GM21447 (cell line): ENCODE measurements at regions not wholly inside any gene's neighbourhood (a gene's known extent, or its start where the extent isn't known, plus 50 kb on each side); places are given as distances from the start of the nearest gene placed in this dataset.

Experiments
- ATAC-seq: cut with Tn5 transposase; IDR thresholded peaks from one replicate; pipeline ENCODE4 v1.9.1; 2021; ENCODE audit not compliant: unreplicated experiment

DNA sequence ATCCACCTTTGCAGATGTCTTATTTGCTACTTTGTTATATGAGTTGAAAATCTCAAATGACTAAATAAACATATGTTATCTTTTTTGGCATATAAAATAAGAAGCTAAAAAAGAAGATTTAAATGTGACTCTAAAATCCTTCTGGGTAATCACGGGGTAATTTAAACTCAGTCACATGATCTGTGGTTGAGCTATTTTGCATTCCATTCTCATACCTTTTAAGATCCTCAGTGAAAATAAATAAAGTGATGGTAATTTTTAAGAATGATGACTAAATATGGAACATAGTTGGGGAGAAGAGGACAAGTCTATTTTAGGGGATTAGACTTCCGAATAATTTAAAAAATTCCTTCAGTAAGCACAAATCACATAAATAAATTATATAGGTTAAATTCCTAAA lies 1076.8 kb downstream of the TUSC7 start:
- no peak for ATAC-seq

DNA sequence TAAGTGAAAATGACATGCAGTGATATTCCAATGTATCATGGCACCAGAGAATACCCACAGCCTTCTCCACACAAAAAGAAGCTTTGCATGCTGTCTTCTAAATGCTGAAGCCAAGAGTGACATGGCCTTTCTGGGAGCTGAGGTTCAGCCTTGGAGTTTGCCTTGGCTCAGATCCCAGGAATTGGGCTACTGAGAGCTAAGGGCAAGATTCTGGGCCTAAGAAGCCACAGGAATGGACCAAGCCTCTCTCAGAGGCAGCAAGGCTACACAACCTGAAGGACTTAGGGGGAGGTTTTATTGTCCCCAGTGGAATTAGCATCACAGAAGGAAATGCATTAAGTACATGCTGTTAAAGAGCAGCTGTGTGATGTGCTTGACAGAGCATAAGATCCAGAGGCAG lies 1078.5 kb downstream of the TUSC7 start:
- no peak for ATAC-seq

DNA sequence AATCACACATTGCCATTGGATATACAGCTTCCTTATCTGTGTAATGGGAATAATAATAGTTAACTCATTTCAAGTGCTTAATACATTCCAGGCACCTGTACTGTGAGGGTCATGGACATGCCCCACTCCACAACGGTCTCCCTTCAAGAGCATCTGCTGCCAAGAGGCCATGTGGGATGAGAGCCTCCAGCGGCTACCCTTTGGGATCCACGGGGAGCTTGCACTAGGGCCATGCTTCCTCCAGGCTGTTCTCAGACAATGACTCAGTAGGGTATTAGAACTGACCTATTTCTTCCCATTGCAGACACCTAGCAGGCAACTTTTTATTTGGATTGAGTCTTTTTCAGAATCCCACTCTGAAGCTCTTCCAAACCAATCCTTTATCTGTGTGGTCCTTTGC lies 1078.9 kb downstream of the TUSC7 start:
- no peak for ATAC-seq

DNA sequence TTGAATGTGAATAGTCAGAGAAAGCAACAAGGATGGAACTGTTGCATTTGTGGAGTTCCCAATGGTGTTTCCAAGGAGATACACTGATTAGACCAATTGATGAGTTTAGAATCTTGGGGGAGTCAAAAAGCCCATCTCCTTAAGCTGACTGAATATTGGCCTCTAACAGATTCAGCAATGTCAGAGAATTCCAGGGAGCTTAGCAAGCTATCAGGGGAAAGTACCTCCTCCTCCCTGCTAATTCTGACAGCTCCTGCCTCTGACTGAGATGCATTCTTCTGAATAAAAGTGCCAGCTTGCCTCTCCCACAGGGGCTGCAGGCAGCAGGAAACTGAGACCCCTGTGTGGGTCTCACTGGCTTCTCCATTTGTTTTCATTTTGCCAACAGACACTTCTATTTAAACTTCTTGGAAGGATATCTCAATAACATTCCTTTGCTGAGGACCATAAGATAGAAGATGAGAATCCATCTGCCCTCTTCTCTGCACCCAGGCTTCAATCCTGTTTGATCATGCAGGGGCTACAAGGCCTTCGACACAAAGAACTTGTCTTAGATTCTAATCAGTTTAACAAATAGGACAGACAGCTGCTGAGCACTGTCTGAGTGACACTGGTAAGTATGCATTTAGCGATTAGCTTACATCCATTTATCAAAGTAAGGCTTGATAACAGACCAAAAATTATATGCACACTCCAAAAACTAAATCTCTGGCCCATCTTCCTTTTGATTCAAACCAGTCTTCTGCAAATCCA lies 1080.8 kb downstream of the TUSC7 start:
- no peak for ATAC-seq

DNA sequence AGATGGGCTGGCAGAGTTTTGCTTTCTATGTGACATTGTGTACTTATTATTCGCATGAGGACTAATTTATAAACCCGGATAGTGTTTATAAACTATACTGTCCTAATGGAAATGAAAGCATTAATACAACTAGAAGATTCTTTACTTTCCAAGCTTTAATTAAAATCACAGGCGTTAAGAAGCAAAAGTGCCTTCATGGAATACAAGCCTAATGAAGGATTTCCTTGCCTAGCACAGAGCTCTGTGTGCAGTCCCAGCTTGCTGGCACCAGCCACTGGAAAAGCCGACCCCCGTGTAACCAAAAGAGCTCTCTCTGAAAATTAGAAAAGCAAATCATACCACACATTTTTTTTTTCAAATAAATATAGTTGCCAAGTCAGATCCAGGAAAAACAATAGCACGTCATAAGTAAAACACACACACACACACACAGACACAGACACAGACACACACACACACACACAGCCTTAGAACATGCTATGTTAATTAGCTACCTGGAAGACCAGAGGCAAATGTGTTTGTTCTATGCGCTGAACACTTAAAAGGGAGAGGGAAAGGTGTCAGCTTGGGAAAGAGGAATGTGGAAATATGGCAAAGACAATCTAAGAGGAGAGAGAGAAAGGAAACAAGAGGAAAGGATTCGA lies 1084.2 kb downstream of the TUSC7 start:
- no peak for ATAC-seq

DNA sequence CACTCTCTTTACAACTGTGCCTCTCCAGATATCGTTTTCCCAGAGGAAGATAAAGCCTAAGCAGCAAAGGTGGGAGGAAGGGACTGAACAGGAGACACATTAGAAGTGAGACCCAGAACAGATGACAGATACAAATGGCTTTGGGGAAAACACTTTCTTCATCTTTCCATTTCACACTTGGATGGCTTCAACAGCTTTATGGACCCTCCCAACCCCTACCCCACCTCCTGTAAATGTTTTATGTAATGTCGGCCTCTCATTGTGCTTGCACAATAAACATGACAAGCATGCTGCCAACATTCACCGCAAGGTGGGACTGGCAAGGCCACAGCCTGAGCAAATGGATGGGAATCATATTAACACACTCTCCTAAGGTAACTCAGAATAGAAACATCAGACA lies 1088.6 kb downstream of the TUSC7 start:
- no peak for ATAC-seq

DNA sequence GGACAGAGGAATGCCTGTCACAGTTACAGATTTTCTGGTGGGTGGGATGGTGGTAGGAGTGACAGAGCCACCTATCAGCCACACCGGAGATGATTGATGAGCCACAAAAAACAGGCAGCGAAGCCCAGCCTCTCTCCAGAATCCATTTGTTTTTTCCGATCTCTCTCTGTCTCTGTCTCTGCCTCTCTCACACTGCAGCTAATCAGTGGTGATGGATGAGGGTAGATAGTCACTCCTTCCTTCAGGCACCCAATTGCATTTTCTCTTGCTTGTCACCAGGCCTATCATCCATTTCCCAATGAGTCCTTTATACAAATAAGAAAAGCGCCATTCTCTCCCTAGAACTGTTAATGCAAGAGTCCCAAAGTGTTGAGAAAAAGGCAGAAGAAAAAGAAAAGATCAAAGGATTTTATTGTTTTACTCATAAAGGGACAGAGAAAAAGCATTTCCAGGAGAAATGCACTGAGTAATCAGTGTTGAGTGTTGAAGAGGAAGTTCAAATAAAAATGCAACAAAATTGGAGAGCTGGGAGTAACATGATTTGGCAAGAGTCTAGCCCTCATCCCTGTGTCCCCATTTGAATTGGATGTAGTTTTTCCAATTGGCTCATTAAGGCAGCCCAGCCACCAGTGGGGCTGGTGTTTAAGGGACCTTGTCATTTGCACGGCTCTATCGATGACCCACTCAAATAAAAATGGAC lies 1089.3 kb downstream of the TUSC7 start:
- ATAC-seq = no peak

DNA sequence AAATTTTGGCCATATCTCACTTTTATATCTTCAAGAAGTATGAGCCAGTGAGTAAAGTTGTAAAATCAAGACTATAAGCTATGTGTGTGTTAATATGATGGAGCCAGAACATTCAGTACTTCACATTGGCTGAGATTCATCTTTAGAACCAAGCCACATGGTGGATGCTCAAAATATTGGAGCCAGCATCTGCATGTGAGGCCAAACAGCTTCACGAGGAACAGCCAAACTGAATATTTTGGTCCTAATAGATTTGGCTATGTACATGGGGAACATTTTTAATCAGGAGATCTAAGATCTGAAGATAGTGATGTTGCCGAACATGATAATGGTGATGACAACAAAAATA lies 1089.8 kb downstream of the TUSC7 start:
- ATAC-seq = no peak

DNA sequence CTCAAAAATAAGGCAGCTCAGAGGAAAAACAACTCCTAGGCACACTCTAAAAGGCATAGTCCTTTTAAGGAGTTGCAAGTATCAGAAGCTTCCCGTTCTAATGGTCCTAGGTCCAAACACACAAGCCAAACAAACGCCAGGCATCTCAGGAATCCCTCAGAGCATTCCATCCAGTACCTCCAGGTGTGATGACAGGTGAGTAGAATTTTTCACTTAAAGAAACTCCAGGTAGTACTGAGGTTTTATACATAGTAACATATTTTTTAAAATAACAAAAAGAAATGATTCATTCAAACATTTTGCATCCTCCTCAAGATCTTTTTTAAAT lies 1092.3 kb downstream of the TUSC7 start:
- ATAC-seq = no peak

DNA sequence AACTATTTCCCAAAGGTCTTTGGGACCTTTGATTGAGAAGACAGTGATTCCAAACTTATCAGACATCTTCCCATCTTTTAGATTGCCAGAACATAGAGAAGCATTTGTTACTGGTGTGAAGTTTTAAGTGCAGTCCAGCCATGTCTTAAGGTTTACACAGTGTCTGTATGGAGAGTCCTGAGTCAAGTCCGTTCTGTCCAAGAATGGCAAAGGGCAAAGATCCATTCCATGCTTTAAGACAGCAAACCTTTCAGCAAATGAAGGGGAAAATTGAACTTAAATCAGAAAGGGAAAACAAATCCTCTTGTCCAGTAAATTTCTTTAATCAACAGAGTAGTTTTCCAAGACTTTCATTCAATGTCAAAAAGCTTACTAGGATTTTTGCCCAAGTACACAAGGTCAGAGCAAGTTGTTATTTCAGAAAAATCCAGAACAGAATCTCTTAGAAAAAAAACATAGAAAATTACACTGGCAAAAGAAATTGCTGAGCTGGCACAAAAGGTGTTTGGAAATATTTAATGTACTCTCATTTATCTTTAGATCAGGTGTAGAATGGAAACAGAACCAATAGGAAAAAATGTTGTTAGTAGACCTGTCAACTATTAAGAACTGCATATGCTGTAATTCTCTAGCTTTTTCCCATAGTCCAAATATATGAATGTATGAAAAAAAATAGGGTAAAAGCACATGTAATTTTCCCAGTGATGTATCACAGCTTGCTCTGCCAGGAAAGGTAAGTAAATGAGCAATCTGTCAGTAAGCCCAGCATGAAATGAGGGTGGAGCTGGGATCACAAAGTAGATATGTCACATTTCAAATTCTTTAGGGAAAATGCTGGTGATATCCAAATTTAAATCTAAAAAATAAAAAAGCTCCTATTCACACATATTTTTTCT lies 1099.9 kb downstream of the TUSC7 start:
- no peak for ATAC-seq

DNA sequence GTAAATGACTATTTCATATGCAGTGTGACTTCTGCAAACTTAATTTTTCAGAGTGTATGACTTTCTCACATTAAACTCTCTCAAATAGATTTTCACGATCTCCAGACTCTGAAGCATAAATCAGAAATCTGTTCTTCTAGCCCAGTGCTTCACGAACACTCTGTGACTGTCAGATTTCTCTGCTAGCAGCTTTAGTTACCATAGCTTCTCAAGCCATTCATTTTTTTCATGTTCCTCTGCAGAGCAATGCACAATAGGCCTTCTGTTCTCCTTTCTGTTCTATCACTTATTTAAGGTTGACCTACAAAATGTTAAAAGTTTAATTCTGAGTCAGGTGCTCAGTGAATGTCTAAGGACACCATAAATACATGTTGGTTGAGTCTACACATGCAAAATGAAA lies 1102.2 kb downstream of the TUSC7 start:
- no peak for ATAC-seq

DNA sequence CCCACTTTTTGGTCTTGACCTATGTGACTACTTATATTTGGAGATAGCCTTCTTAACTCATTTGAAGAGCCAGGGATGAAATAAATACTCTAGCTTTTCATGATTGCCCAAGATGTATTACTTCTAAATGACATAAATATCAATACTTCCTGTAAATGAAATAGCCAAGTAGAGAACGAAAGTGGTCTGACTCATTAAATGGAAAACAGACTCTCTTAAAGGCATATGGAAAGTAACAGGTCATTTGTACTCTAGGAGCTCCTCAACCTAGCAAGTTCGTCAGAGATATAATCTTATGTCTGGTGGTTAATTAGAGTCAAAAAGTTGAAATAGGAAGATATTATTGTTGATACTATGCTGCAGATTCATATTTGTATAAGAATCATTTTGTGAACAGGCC lies 1105.4 kb downstream of the TUSC7 start:
- ATAC-seq = no peak

DNA sequence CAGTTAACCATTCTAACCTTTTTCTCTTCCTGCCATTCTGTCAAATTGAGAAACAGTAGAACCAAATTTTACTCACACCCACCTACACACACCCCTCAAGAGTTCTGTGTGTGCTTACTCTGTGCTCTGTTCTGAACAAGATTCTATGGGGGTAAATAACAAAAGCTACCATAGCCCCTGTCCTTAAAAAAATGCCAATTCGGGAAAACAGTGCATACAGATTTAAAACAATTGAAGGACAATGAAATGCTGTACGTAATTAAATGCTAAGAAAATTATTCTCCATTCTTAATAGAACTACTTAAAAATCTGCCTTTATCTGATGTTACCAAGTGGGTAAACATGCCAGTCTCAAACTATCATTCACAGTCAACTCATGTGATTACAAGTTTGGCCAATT lies 1107.5 kb downstream of the TUSC7 start:
- no peak for ATAC-seq

DNA sequence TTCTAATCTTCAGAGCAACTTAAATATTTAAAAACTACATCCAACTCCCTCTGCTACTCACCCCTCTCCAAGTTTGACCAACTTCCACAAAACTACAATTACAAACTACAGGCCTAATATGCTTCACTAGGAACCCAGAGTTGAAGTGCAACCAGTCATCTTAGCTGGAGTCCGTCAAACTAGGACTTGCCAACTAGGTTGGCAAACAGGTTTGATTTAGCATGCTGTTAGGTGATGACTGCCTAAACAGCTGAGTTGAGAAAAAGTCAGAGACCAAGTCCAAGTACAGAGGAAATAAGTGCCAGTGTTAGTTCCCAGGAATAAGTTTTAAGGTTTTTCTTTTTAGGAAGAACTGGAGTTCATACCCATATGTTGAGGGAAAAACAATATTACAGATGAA lies 1109.0 kb downstream of the TUSC7 start:
- no peak for ATAC-seq

DNA sequence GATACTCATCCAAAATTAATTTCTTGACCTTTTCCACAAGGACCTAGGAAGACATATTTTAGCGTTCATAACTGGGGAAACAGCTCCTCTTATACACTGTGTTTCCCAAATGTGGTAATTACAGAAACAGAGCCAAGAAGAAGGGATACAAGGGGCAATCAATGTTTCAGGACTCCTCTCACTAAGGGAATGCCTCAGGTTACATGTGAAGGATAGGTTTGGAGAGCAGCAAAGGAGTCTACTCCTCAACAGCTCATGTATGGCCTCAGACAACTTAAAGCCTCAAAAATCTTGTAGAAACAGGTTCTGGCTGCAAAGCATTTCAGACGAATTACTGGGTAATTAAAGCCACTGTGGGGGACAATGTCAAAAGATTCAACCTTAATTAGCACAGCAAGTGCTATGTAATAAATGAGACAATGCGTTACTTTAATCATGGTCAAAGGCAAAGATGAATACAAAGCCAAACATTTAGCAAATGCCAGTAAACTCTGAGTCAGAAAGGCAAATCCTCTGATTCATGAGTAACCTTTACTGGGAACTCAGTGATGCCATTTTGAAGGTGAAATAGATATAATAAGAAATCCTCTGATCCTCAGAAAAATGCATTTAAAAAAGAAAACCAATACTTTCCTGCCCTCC lies 1111.2 kb downstream of the TUSC7 start:
- ATAC-seq = no peak

DNA sequence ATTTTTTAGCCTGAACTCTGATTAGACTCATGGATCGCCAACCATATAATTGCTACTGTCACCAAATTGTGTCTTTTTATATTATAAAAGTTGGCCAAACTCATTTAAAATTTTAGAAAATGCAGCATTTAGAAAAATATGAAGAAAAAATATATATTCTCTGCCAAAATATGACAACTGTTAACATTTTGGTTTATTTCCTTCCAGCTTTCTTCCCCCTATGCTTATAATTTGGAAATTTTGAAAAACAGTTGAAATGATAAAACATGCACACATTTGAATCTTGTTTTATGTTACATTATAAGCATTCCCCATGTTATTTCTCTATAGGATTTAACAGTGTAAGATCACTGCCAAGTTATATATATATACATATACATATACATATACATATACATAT lies 1112.8 kb downstream of the TUSC7 start:
- ATAC-seq = no peak

DNA sequence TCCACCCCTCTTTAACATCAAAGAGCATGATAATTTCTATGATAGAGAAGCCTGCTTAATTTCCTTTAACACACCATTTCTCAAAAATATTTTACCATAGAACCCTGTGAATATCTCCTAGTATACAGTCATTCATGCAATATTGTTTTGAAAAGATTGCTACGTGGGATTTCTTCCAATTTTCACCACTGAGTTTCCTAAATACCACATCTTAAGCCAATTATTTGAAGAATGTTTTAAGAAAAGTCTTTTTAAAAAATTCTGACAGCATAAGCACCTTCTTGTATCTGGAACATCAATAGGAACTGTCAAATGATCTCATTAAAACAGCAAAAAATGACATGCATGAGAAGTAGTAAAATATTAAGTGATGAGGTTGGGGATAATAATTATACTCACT lies 1126.7 kb downstream of the TUSC7 start:
- ATAC-seq = no peak

DNA sequence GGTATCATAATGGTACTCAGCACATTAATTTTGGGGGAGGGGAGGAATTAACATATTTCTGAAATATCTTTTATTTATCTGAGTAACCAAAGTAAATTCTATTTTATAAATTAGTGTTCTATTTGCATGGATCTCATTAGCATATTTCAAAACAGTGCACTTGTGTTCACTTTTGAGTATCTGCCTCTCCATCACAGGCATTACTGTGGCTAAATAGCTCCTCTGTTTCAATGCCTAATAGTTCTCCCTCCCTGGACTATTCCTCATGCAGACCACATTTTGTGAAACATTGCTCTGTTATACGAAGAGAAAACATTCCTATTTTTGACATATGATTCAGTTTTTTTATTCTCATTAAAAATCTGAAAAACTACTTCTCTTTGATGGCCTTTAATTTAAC lies 1127.8 kb downstream of the TUSC7 start:
- no peak for ATAC-seq

DNA sequence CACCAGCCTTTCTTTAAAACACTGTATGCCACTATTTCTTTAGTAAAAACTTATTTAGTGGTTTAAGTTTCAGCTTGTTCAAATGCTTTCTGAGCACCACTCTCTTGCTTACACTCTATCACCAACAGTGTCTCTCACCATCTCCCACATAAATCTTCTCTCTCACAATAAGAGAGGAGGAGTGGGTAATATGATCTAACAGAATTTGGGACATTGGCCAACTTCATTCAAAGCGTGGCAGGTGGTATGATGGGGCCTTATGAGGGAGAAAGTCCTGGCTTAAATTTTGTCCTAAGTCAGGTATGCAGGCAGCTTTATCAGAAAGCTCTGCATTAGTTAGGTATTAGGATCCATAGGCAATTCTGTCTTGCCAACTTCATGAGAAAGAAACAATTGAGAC lies 1132.5 kb downstream of the TUSC7 start:
- ATAC-seq = no peak

DNA sequence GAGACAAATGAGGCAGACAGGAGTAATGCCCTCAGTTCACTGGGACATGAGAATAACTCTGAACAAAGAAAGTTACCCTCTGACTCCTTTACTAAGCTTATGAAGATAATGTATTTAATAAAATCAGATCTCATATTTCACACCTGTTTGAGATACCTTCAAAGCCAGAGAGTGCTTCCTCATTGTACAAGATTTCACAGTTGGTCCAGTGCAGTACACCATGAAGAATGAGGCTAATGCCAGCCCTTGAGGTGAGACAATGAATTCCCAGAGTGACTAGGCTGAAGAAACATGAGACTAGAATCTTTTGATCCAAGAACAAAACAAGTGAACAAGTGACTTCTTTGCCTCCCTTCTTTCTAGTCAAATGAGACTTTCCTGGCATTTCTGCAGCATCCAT lies 1133.8 kb downstream of the TUSC7 start:
- no peak for ATAC-seq

DNA sequence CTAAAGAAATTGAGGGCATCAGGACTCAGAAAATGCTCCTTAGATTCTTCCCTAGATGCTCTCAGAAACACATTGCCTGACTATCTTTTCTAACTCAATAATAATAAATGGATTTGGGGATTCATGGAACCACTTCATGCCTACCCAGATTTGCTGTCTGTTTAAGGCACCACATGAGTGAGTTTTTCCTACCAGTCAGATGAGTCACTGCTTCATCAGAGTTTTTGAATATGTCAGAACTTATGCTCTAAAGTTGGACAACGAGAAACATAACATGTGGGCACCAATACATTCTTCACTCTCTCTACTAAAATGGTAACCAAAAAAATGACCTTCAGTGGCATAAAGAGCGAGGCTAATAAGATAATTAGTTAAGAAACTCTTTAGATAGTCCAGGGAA lies 1135.1 kb downstream of the TUSC7 start:
- ATAC-seq = no peak
